Endothelial cell of umbilical vein (primary cell): ENCODE measurements at regions not wholly inside any gene's neighbourhood (a gene's known extent, or its start where the extent isn't known, plus 50 kb on each side); places are given as distances from the start of the nearest gene placed in this dataset.

Experiments
- CTCF ChIP-seq, 2 donors: IDR thresholded peaks; 1 replicate in 1 of 2; 2 replicates in 1 of 2; pipeline ENCODE4 v1.5.1; 2011; ENCODE audit warnings: low read length in 2 of 2, mild to moderate bottlenecking in 2 of 2, moderate library complexity in 2 of 2, control low read depth in 1 of 2, inconsistent platforms in 1 of 2, low read depth in 1 of 2; ENCODE audit not compliant: insufficient read depth in 1 of 2; ENCODE audit errors: extremely low read depth in 1 of 2
- EZH2 ChIP-seq: IDR thresholded peaks from 2 replicates; pipeline ENCODE4 v1.6.1; 2012; ENCODE audit warnings: borderline replicate concordance, low read depth, mild to moderate bottlenecking, moderate library complexity, low read length, inconsistent platforms; ENCODE audit not compliant: severe bottlenecking
- GATA2 ChIP-seq: IDR thresholded peaks from 2 replicates; pipeline ENCODE4 v1.7.0; 2011; ENCODE audit warnings: low read depth, mild to moderate bottlenecking, moderate library complexity, mixed read lengths, low read length; ENCODE audit not compliant: insufficient read length, insufficient read depth
- MAX ChIP-seq: IDR thresholded peaks from 2 replicates; pipeline ENCODE4 v1.6.1; 2011; ENCODE audit not compliant: insufficient read depth, insufficient read length
- MYC ChIP-seq: IDR thresholded peaks from one replicate; pipeline ENCODE4 v1.6.1; 2011; ENCODE audit warnings: mild to moderate bottlenecking, low read depth, low read length
- POLR2A ChIP-seq: IDR thresholded peaks from 2 replicates; pipeline ENCODE4 v1.6.1; 2012; ENCODE audit warnings: low read depth, mild to moderate bottlenecking, control low read depth, low read length
- POLR2AphosphoS5 ChIP-seq: IDR thresholded peaks from 2 replicates; pipeline ENCODE4 v1.6.1; 2012; ENCODE audit warnings: low read depth, mild to moderate bottlenecking, control low read depth, low read length, moderate library complexity; ENCODE audit not compliant: insufficient read depth

GRCh38 chr3:191557322-191557721, 96.4 kb downstream of the PYDC2 start:
- TF ChIP-seq CTCF (IDR thresholded peaks at IDR 0.05; ENCODE audit: extremely low read depth in 1 of 2, insufficient read depth in 1 of 2, low read depth in 1 of 2, low read length in 2 of 2), result no peak
- TF ChIP-seq POLR2A, result no peak
- no peak for TF ChIP-seq MAX
- no peak for TF ChIP-seq POLR2AphosphoS5
- no peak for TF ChIP-seq EZH2
- TF ChIP-seq GATA2, result no peak
- TF ChIP-seq MYC, result no peak
